Caco-2 (cell line): ENCODE measurements at regions not wholly inside any gene's neighbourhood (a gene's known extent, or its start where the extent isn't known, plus 50 kb on each side); places are given as distances from the start of the nearest gene placed in this dataset.

Experiments used
- BruUV-seq: library from RNA; stranded (reverse); fragments of 400-500 nt; replicated peaks from 2 replicates; lab custom pipeline; 2021; lab: Mats Ljungman, UMichigan
- CTCF ChIA-PET: fragments of 300-600 bp; sonication (Branson Sonifier 250); formaldehyde crosslinking; loops from one replicate; lab custom pipeline; 2022; ENCODE audit warnings: antibody characterized with exemption; lab: Charles Lee
- POLR2A ChIA-PET: fragments of 300-600 bp; sonication (Branson Sonifier 250); formaldehyde crosslinking; loops from one replicate; lab custom pipeline; 2022; ENCODE audit warnings: antibody characterized with exemption; lab: Charles Lee
- DNase-seq, 2 experiments: peaks; one replicate each; pipeline versions ENCODE4 v3.0.0 to v3.0.0-alpha.2; 2020 to 2022
- H3K27me3 ChIP-seq: replicated peaks from 2 replicates; pipeline ENCODE4 v1.6.0; 2011; ENCODE audit warnings: low read length; ENCODE audit not compliant: control insufficient read depth, insufficient read depth
- H3K36me3 ChIP-seq: 2 replicates; pipeline ENCODE4 v1.5.1; 2011; ENCODE audit warnings: low read length; ENCODE audit not compliant: control insufficient read depth, insufficient read depth
- H3K4me1 ChIP-seq: fragments of 250-450 bp; sonication (Bioruptor Pico); 2 replicates; pipeline ENCODE4 v1.5.1; 2020; ENCODE audit warnings: mild to moderate bottlenecking
- H3K4me3 ChIP-seq: 2 replicates; pipeline ENCODE4 v1.5.1; 2011; ENCODE audit warnings: low read depth, mild to moderate bottlenecking, control low read depth, low read length
- H3K9me3 ChIP-seq: fragments of 250-450 bp; sonication (Bioruptor Pico); 2 replicates; pipeline ENCODE4 v1.5.1; 2020; ENCODE audit warnings: mild to moderate bottlenecking, moderate library complexity
- H3K27ac Mint-ChIP-seq: one replicate; pipeline ENCODE4 v1.8.0; 2022; ENCODE audit warnings: mixed read lengths; ENCODE audit not compliant: unreplicated experiment
- H3K27me3 Mint-ChIP-seq: one replicate; pipeline ENCODE4 v1.8.0; 2022; ENCODE audit warnings: mixed read lengths; ENCODE audit not compliant: insufficient read depth, unreplicated experiment
- H3K36me3 Mint-ChIP-seq: one replicate; pipeline ENCODE4 v1.8.0; 2022; ENCODE audit warnings: mild to moderate bottlenecking, mixed read lengths; ENCODE audit not compliant: insufficient read depth, unreplicated experiment
- H3K4me1 Mint-ChIP-seq: one replicate; pipeline ENCODE4 v1.8.0; 2022; ENCODE audit warnings: low read depth, mixed read lengths; ENCODE audit not compliant: unreplicated experiment
- H3K4me3 Mint-ChIP-seq: one replicate; pipeline ENCODE4 v1.8.0; 2022; ENCODE audit warnings: mild to moderate bottlenecking, moderate library complexity, mixed read lengths; ENCODE audit not compliant: unreplicated experiment
- H3K9me3 Mint-ChIP-seq: one replicate; pipeline ENCODE4 v1.8.0; 2022; ENCODE audit warnings: mixed read lengths; ENCODE audit not compliant: unreplicated experiment
- CTCF ChIP-seq, 2 experiments: fragments of 200-600 bp in 1 of 2; IDR thresholded peaks; 1 replicate in 1 of 2; 2 replicates in 1 of 2; pipeline versions ENCODE4 v1.5.1 to v1.8.0; 2011 to 2022; ENCODE audit warnings: antibody characterized with exemption in 1 of 2, control low read depth in 1 of 2, inconsistent platforms in 1 of 2, low read depth in 1 of 2, low read length in 1 of 2, mild to moderate bottlenecking in 1 of 2, moderate library complexity in 1 of 2; ENCODE audit not compliant: insufficient read depth in 1 of 2, severe bottlenecking in 1 of 2, unreplicated experiment in 1 of 2
- intact Hi-C: fragments of 100-400 bp; cut with micrococcal nuclease; formaldehyde crosslinking; loops from one replicate; pipeline ENCODE4 v1.10.0; 2022; ENCODE audit not compliant: unreplicated experiment

GRCh38 chr2:65490222-65490621, 57.8 kb upstream of the SPRED2 start:
- CTCF ChIA-PET, result no interaction called here
- no peak overlapping the region for H3K4me3 ChIP-seq
- no TSS peak for BruUV-seq
- Mint-ChIP-seq H3K4me3 (no peak overlapping the region), H3K27me3 (no peaks in the 10 kb centered on the region), H3K4me1 (peaks cover 9% of the 10 kb centered on the region), H3K9me3 (peaks cover 11% of the 10 kb centered on the region), H3K36me3 (no peaks in the 10 kb centered on the region), H3K27ac (no peak overlapping the region)
- POLR2A ChIA-PET, result interaction anchor here (0.5 kb wide), 1 partner anchor 44 kb away, joined by 3 read pairs; no protein-coding TSS in a partner anchor
- DNase-seq, result no peak
- no peaks in the 10 kb centered on the region for H3K27me3 ChIP-seq
- no peak for TF ChIP-seq CTCF (IDR thresholded peaks at IDR 0.05; ENCODE audit: insufficient read depth in 1 of 2, low read depth in 1 of 2, low read length in 1 of 2, severe bottlenecking in 1 of 2, unreplicated experiment in 1 of 2)
- intact Hi-C loops, result no loop called here
- H3K36me3 ChIP-seq, result no peaks in the 10 kb centered on the region
- H3K9me3 ChIP-seq, result peaks cover 4% of the 10 kb centered on the region; the same call in 1 of the 2 replicates
- no peaks in the 10 kb centered on the region for H3K4me1 ChIP-seq

- Histone ChIP-seq H3K4me1 (no peaks in the 10 kb centered on the region), H3K4me3 (no peak overlapping the region), H3K27me3 (no peaks in the 10 kb centered on the region), H3K36me3 (no peaks in the 10 kb centered on the region), H3K9me3 (peaks cover 4% of the 10 kb centered on the region; the same call in 1 of the 2 replicates)
- no TSS peak for BruUV-seq
- peak in 1 of 2 experiments; percentile 18 for DNase-seq
- peaks cover 11% of the 10 kb centered on the region for H3K9me3 Mint-ChIP-seq
- H3K27me3 Mint-ChIP-seq, result no peaks in the 10 kb centered on the region
- POLR2A ChIA-PET, result interaction anchor here (0.7 kb wide), 1 partner anchor 501 kb away, joined by 5 read pairs; no protein-coding TSS in a partner anchor
- CTCF ChIA-PET, result no interaction called here
- no peak overlapping the region for H3K4me3 Mint-ChIP-seq
- no peak for TF ChIP-seq CTCF (IDR thresholded peaks at IDR 0.05; ENCODE audit: insufficient read depth in 1 of 2, low read depth in 1 of 2, low read length in 1 of 2, severe bottlenecking in 1 of 2, unreplicated experiment in 1 of 2)
- intact Hi-C loops, result no loop called here
- H3K27ac Mint-ChIP-seq, result no peak overlapping the region
- peaks cover 9% of the 10 kb centered on the region for H3K4me1 Mint-ChIP-seq
- H3K36me3 Mint-ChIP-seq, result no peaks in the 10 kb centered on the region
Observed at GRCh38 chr2:65489269-65489668, 56.9 kb upstream of the SPRED2 start.

- Mint-ChIP-seq H3K4me3 (no peak overlapping the region), H3K4me1 (peaks cover 9% of the 10 kb centered on the region), H3K36me3 (no peaks in the 10 kb centered on the region), H3K27me3 (no peaks in the 10 kb centered on the region), H3K27ac (no peak overlapping the region), H3K9me3 (peaks cover 11% of the 10 kb centered on the region)
- Histone ChIP-seq H3K4me3 (no peak overlapping the region), H3K36me3 (no peaks in the 10 kb centered on the region), H3K9me3 (peaks cover 4% of the 10 kb centered on the region; the same call in 1 of the 2 replicates), H3K4me1 (no peaks in the 10 kb centered on the region), H3K27me3 (no peaks in the 10 kb centered on the region)
- ChIA-PET CTCF (no interaction called here), POLR2A (no interaction called here)
- BruUV-seq, result no TSS peak
- TF ChIP-seq CTCF (IDR thresholded peaks at IDR 0.05; ENCODE audit: insufficient read depth in 1 of 2, low read depth in 1 of 2, low read length in 1 of 2, severe bottlenecking in 1 of 2, unreplicated experiment in 1 of 2), result no peak
- no peak for DNase-seq
- intact Hi-C loops, result no loop called here
Observed at GRCh38 chr2:65488527-65488926, 56.1 kb upstream of the SPRED2 start.
